ENCODE measurements at regions not wholly inside any gene's neighbourhood (a gene's known extent, or its start where the extent isn't known, plus 50 kb on each side); places are given as distances from the start of the nearest gene placed in this dataset.

GRCh38 chr22:48745842-48746788 lies 1081.6 kb downstream of the BRD1 start:
- TF ChIP-seq CTCF (IDR thresholded peaks at IDR 0.05) (no peak), POLR2AphosphoS5 (IDR thresholded peaks at IDR 0.05; ENCODE audit: low read depth, low read length) (no peak), REST (IDR thresholded peaks at IDR 0.05; ENCODE audit: insufficient read depth in 1 of 2, low read depth in 2 of 2, low read length in 1 of 2) (no peak)

All from Panc1 (cell line).